Osteocyte (in vitro differentiated cells): ENCODE measurements at regions not wholly inside any gene's neighbourhood (a gene's known extent, or its start where the extent isn't known, plus 50 kb on each side); places are given as distances from the start of the nearest gene placed in this dataset.

ENCODE experiments used
- DNase-seq: peaks from one replicate; pipeline ENCODE4 v3.0.0; 2021; ENCODE audit warnings: mixed read lengths; ENCODE audit not compliant: unreplicated experiment; ENCODE audit errors: extremely low spot score
- H3K27ac Mint-ChIP-seq: one replicate; pipeline ENCODE4 v1.8.0; 2021; ENCODE audit warnings: mild to moderate bottlenecking, mixed read lengths; ENCODE audit not compliant: unreplicated experiment
- H3K27me3 Mint-ChIP-seq: one replicate; pipeline ENCODE4 v1.8.0; 2021; ENCODE audit warnings: mixed read lengths; ENCODE audit not compliant: unreplicated experiment
- H3K36me3 Mint-ChIP-seq: one replicate; pipeline ENCODE4 v1.8.0; 2021; ENCODE audit warnings: mixed read lengths; ENCODE audit not compliant: unreplicated experiment
- H3K4me1 Mint-ChIP-seq: one replicate; pipeline ENCODE4 v1.8.0; 2021; ENCODE audit warnings: mixed read lengths; ENCODE audit not compliant: unreplicated experiment
- H3K4me3 Mint-ChIP-seq: one replicate; pipeline ENCODE4 v1.8.0; 2021; ENCODE audit warnings: mild to moderate bottlenecking, moderate library complexity, mixed read lengths; ENCODE audit not compliant: unreplicated experiment
- H3K9me3 Mint-ChIP-seq: one replicate; pipeline ENCODE4 v1.8.0; 2021; ENCODE audit warnings: mixed read lengths; ENCODE audit not compliant: unreplicated experiment
- TF ChIP-seq, protein P1 (sequence below): fragments of 200-600 bp; sonication (generic); IDR thresholded peaks from 2 replicates; pipeline ENCODE4 v1.5.0; 2021; ENCODE audit warnings: antibody characterized with exemption, mild to moderate bottlenecking, moderate library complexity

DNA sequence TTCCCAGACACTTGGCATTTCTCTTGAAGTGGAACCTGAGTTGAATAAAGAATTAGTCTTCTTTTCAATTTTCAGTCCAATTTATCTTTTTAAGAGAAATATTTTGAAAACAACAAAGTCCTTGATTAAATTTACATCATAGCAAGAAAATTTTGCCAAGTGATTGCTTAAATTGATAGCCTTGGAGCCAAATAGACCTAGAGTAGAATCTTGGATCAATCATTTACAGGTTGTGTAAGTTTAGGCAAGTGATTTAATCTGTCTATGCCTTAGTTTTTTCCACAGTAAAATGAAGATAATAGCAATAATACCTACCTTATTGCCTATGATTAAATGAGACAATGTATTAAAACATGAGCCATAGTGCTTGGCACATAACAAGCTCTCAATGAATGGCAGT lies 113.9 kb downstream of the LHX9 start:
- no peak overlapping the region for H3K27ac Mint-ChIP-seq
- TF ChIP-seq, protein P1, sequence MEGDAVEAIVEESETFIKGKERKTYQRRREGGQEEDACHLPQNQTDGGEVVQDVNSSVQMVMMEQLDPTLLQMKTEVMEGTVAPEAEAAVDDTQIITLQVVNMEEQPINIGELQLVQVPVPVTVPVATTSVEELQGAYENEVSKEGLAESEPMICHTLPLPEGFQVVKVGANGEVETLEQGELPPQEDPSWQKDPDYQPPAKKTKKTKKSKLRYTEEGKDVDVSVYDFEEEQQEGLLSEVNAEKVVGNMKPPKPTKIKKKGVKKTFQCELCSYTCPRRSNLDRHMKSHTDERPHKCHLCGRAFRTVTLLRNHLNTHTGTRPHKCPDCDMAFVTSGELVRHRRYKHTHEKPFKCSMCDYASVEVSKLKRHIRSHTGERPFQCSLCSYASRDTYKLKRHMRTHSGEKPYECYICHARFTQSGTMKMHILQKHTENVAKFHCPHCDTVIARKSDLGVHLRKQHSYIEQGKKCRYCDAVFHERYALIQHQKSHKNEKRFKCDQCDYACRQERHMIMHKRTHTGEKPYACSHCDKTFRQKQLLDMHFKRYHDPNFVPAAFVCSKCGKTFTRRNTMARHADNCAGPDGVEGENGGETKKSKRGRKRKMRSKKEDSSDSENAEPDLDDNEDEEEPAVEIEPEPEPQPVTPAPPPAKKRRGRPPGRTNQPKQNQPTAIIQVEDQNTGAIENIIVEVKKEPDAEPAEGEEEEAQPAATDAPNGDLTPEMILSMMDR, result no peak
- no peaks in the 10 kb centered on the region for H3K36me3 Mint-ChIP-seq
- H3K27me3 Mint-ChIP-seq, result no peaks in the 10 kb centered on the region
- H3K9me3 Mint-ChIP-seq, result no peaks in the 10 kb centered on the region
- H3K4me1 Mint-ChIP-seq, result peaks cover 6% of the 10 kb centered on the region
- H3K4me3 Mint-ChIP-seq, result no peak overlapping the region
- DNase-seq, result no peak

DNA sequence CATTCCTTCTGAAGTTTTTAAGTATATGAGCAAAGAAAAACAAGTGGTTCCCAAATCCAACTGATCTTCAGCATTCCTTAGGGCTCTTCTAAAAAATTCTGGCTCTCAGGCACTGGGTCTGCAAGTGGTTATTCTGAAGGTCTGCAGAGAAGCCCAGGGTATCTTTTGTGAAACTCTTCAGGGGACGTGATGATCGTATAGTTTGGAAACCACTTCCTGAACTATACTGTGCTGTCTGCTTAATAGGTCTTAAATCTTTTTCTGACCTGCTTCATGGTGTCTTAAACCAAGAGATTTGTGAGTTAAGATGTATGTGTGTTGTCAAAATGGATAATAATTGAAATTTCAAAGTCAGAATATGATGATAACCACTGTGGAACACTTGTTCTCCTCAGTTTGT lies 115.5 kb downstream of the LHX9 start:
- DNase-seq, result no peak
- Mint-ChIP-seq H3K4me3 (no peak overlapping the region), H3K27me3 (no peaks in the 10 kb centered on the region), H3K36me3 (no peaks in the 10 kb centered on the region), H3K27ac (no peak overlapping the region), H3K4me1 (peaks cover 6% of the 10 kb centered on the region), H3K9me3 (no peaks in the 10 kb centered on the region)
- TF ChIP-seq, protein P1, result no peak

DNA sequence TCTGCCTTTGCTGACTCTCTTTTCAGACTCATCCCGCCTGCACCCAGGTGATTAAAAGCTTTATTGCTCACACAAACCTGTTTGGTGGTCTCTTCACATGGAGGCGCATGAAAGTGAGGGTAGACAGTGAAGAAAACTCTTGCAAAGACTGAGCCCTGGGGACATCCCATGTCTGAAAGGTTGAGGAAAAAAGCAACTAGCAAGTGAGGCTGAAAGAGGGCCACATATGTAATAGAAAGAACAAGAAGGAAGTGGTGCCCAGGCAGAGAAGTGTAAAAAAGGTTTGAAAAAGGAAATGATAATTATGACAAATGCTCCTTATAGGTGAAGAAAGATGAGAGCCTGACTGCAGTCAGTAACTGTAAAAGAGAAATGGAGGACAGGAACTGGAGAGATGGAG lies 115.9 kb upstream of the NEK7 start:
- Mint-ChIP-seq H3K4me3 (no peak overlapping the region), H3K4me1 (no peaks in the 10 kb centered on the region), H3K9me3 (no peaks in the 10 kb centered on the region), H3K36me3 (no peaks in the 10 kb centered on the region), H3K27ac (no peak overlapping the region), H3K27me3 (no peaks in the 10 kb centered on the region)
- DNase-seq, result no peak
- TF ChIP-seq, protein P1, result no peak

DNA sequence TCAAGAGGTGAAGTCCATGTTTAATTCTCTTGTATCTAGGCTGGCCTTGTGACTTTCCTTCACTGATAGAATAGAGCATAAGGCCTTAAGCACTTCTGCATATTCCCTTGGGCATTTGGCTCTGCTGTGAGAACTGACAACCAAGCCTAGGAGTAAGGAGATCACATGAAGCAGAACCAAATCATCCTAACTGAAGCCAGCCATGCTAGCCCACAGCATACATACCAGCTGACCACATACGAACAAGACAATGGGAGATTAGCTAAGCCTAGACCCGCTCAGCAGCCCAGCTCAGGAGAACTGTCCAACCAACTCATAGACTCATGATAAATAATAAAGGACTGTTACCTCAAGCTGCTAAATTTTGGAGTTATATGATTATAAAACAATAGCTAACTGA lies 114.6 kb upstream of the NEK7 start:
- Mint-ChIP-seq H3K27me3 (no peaks in the 10 kb centered on the region), H3K36me3 (no peaks in the 10 kb centered on the region), H3K4me3 (no peak overlapping the region), H3K9me3 (no peaks in the 10 kb centered on the region), H3K27ac (no peak overlapping the region), H3K4me1 (no peaks in the 10 kb centered on the region)
- DNase-seq, result no peak
- TF ChIP-seq, protein P1, result no peak

DNA sequence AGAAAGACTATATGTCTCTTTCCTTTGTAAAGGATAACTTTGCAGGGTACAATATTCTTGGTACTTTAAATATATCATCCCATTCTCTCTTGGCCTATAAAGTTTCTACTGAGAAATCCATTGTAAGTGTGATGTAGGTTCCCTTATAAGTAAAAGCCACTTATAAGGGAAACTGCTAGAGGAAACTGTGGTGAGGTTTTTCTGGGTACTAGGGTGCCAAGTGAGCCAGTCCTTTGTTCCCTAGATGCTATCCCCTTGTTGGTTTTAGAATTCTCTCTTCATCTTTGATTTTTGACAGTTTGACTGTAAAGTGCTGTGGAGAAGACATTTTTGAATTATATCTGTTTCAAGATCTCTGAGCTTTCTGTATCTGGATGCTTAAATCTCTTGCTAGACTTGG lies 108.9 kb upstream of the NEK7 start:
- Mint-ChIP-seq H3K36me3 (peaks cover 5% of the 10 kb centered on the region), H3K4me1 (no peaks in the 10 kb centered on the region), H3K9me3 (peaks cover 40% of the 10 kb centered on the region)

More for the DNA sequence above, 108.9 kb upstream of the NEK7 start:
- no peak for DNase-seq
- Mint-ChIP-seq H3K4me3 (no peak overlapping the region), H3K27me3 (peaks cover 5% of the 10 kb centered on the region), H3K27ac (no peak overlapping the region)
- TF ChIP-seq, protein P1, result no peak
